ENCODE measurements at regions not wholly inside any gene's neighbourhood (a gene's known extent, or its start where the extent isn't known, plus 50 kb on each side); places are given as distances from the start of the nearest gene placed in this dataset.

GRCh38 chr6:141259807-141260206 lies 872.9 kb upstream of the GJE1 start:
- H3K4me3 Mint-ChIP-seq, result no peak overlapping the region
- peaks cover 8% of the 10 kb centered on the region for H3K36me3 Mint-ChIP-seq (ENCODE audit: low read depth)
- no peak overlapping the region for H3K27ac Mint-ChIP-seq (ENCODE audit: unreplicated experiment)
- no peaks in the 10 kb centered on the region for H3K27me3 Mint-ChIP-seq (ENCODE audit: low read depth)
- no peak for TF ChIP-seq CTCF (conservative IDR thresholded peaks at IDR 0.05)
- H3K9me3 Mint-ChIP-seq, result peaks cover 4% of the 10 kb centered on the region
- DNase-seq (ENCODE audit: low read depth, low spot score), result no peak
- H3K4me1 Mint-ChIP-seq, result peaks cover 11% of the 10 kb centered on the region

- no peak for DNase-seq (ENCODE audit: low read depth, low spot score)
- Mint-ChIP-seq H3K4me3 (no peak overlapping the region), H3K27ac (ENCODE audit: unreplicated experiment) (no peak overlapping the region), H3K36me3 (ENCODE audit: low read depth) (peaks cover 8% of the 10 kb centered on the region), H3K4me1 (peaks cover 8% of the 10 kb centered on the region), H3K9me3 (peaks cover 4% of the 10 kb centered on the region), H3K27me3 (ENCODE audit: low read depth) (no peaks in the 10 kb centered on the region)
- no peak for TF ChIP-seq CTCF (conservative IDR thresholded peaks at IDR 0.05)
Measured at GRCh38 chr6:141259091-141259490, 873.6 kb upstream of the GJE1 start.

- peaks cover 8% of the 10 kb centered on the region for H3K36me3 Mint-ChIP-seq (ENCODE audit: low read depth)
- H3K27me3 Mint-ChIP-seq (ENCODE audit: low read depth), result no peaks in the 10 kb centered on the region
- peaks cover 4% of the 10 kb centered on the region for H3K9me3 Mint-ChIP-seq
- peaks cover 4% of the 10 kb centered on the region for H3K4me1 Mint-ChIP-seq
- TF ChIP-seq CTCF (conservative IDR thresholded peaks at IDR 0.05), result no peak
- no peak for DNase-seq (ENCODE audit: low read depth, low spot score)
- H3K4me3 Mint-ChIP-seq, result no peak overlapping the region
- no peak overlapping the region for H3K27ac Mint-ChIP-seq (ENCODE audit: unreplicated experiment)
Measured at GRCh38 chr6:141258516-141258915, 874.2 kb upstream of the GJE1 start.

GRCh38 chr6:141254336-141254735 lies 878.4 kb upstream of the GJE1 start:
- no peak overlapping the region for H3K4me3 Mint-ChIP-seq
- H3K4me1 Mint-ChIP-seq, result no peaks in the 10 kb centered on the region
- peaks cover 2% of the 10 kb centered on the region for H3K9me3 Mint-ChIP-seq
- no peaks in the 10 kb centered on the region for H3K27me3 Mint-ChIP-seq (ENCODE audit: low read depth)
- no peaks in the 10 kb centered on the region for H3K36me3 Mint-ChIP-seq (ENCODE audit: low read depth)
- H3K27ac Mint-ChIP-seq (ENCODE audit: unreplicated experiment), result no peak overlapping the region
- no peak for DNase-seq (ENCODE audit: low read depth, low spot score)
- TF ChIP-seq CTCF (conservative IDR thresholded peaks at IDR 0.05), result no peak

- H3K36me3 Mint-ChIP-seq (ENCODE audit: low read depth), result no peaks in the 10 kb centered on the region
- peaks cover 2% of the 10 kb centered on the region for H3K9me3 Mint-ChIP-seq
- no peak overlapping the region for H3K4me3 Mint-ChIP-seq
- no peaks in the 10 kb centered on the region for H3K4me1 Mint-ChIP-seq
- TF ChIP-seq CTCF (conservative IDR thresholded peaks at IDR 0.05), result no peak
- no peak for DNase-seq (ENCODE audit: low read depth, low spot score)
- no peak overlapping the region for H3K27ac Mint-ChIP-seq (ENCODE audit: unreplicated experiment)
- H3K27me3 Mint-ChIP-seq (ENCODE audit: low read depth), result no peaks in the 10 kb centered on the region
Measured at GRCh38 chr6:141252828-141253608, 879.7 kb upstream of the GJE1 start.

Measured in neural crest cell (in vitro differentiated cells).